ENCODE measurements at regions not wholly inside any gene's neighbourhood (a gene's known extent, or its start where the extent isn't known, plus 50 kb on each side); places are given as distances from the start of the nearest gene placed in this dataset.

- Histone ChIP-seq H3K9me3 (ENCODE audit: low read depth, low read length) (no peaks in the 10 kb centered on the region), H3K4me3 (ENCODE audit: insufficient read depth, low read length) (no peak overlapping the region), H3K36me3 (ENCODE audit: insufficient read depth, low read length) (no peaks in the 10 kb centered on the region), H3K79me2 (ENCODE audit: insufficient read depth, low read length) (no peaks in the 10 kb centered on the region), H3K4me1 (ENCODE audit: insufficient read depth, low read length) (no peaks in the 10 kb centered on the region), H3K4me2 (ENCODE audit: insufficient read depth, low read length) (no peak overlapping the region), H4K20me1 (ENCODE audit: insufficient read depth, low read length) (no peaks in the 10 kb centered on the region), H2AFZ (ENCODE audit: low read length) (no peak overlapping the region), H3K27me3 (ENCODE audit: insufficient read depth, low read length) (no peaks in the 10 kb centered on the region), H3K27ac (ENCODE audit: low read depth, low read length) (no peak overlapping the region)
- no peak for TF ChIP-seq CTCF (IDR thresholded peaks at IDR 0.05; ENCODE audit: extremely low read depth, low read depth, low read length)
- no peak for DNase-seq (ENCODE audit: insufficient read length, low spot score, missing footprints)
Observed at GRCh38 chr19:30817965-30818567, 445.9 kb downstream of the ZNF536 start.

GRCh38 chr19:30817197-30817596, 445.0 kb downstream of the ZNF536 start:
- TF ChIP-seq CTCF (IDR thresholded peaks at IDR 0.05; ENCODE audit: extremely low read depth, low read depth, low read length) = no peak

GRCh38 chr19:30815889-30816580, 443.9 kb downstream of the ZNF536 start:
- TF ChIP-seq CTCF (IDR thresholded peaks at IDR 0.05; ENCODE audit: extremely low read depth, low read depth, low read length) = no peak
- Histone ChIP-seq H3K4me1 (ENCODE audit: insufficient read depth, low read length) (no peaks in the 10 kb centered on the region), H3K27ac (ENCODE audit: low read depth, low read length) (no peak overlapping the region), H3K9me3 (ENCODE audit: low read depth, low read length) (no peaks in the 10 kb centered on the region), H3K36me3 (ENCODE audit: insufficient read depth, low read length) (no peaks in the 10 kb centered on the region), H3K27me3 (ENCODE audit: insufficient read depth, low read length) (no peaks in the 10 kb centered on the region), H3K4me2 (ENCODE audit: insufficient read depth, low read length) (no peak overlapping the region), H4K20me1 (ENCODE audit: insufficient read depth, low read length) (no peaks in the 10 kb centered on the region), H2AFZ (ENCODE audit: low read length) (no peak overlapping the region), H3K79me2 (ENCODE audit: insufficient read depth, low read length) (no peaks in the 10 kb centered on the region), H3K4me3 (ENCODE audit: insufficient read depth, low read length) (no peak overlapping the region)
- DNase-seq (ENCODE audit: insufficient read length, low spot score, missing footprints) = no peak

More at GRCh38 chr19:30817197-30817596, 445.0 kb downstream of the ZNF536 start:
- Histone ChIP-seq H3K36me3 (ENCODE audit: insufficient read depth, low read length) (no peaks in the 10 kb centered on the region), H3K9me3 (ENCODE audit: low read depth, low read length) (no peaks in the 10 kb centered on the region), H3K4me3 (ENCODE audit: insufficient read depth, low read length) (no peak overlapping the region), H3K79me2 (ENCODE audit: insufficient read depth, low read length) (no peaks in the 10 kb centered on the region), H3K4me1 (ENCODE audit: insufficient read depth, low read length) (no peaks in the 10 kb centered on the region), H3K4me2 (ENCODE audit: insufficient read depth, low read length) (no peak overlapping the region), H4K20me1 (ENCODE audit: insufficient read depth, low read length) (no peaks in the 10 kb centered on the region), H2AFZ (ENCODE audit: low read length) (no peak overlapping the region), H3K27ac (ENCODE audit: low read depth, low read length) (no peak overlapping the region), H3K27me3 (ENCODE audit: insufficient read depth, low read length) (no peaks in the 10 kb centered on the region)
- no peak for DNase-seq (ENCODE audit: insufficient read length, low spot score, missing footprints)

GRCh38 chr19:30812099-30812678, 440.0 kb downstream of the ZNF536 start:
- no peak for TF ChIP-seq CTCF (IDR thresholded peaks at IDR 0.05; ENCODE audit: extremely low read depth, low read depth, low read length)
- no peak for DNase-seq (ENCODE audit: insufficient read length, low spot score, missing footprints)
- H3K4me1 ChIP-seq (ENCODE audit: insufficient read depth, low read length) = no peaks in the 10 kb centered on the region
- H3K4me2 ChIP-seq (ENCODE audit: insufficient read depth, low read length) = no peak overlapping the region
- no peaks in the 10 kb centered on the region for H3K27me3 ChIP-seq (ENCODE audit: insufficient read depth, low read length)
- no peaks in the 10 kb centered on the region for H3K79me2 ChIP-seq (ENCODE audit: insufficient read depth, low read length)
- no peaks in the 10 kb centered on the region for H3K36me3 ChIP-seq (ENCODE audit: insufficient read depth, low read length)
- no peaks in the 10 kb centered on the region for H4K20me1 ChIP-seq (ENCODE audit: insufficient read depth, low read length)
- H3K27ac ChIP-seq (ENCODE audit: low read depth, low read length) = no peak overlapping the region
- no peaks in the 10 kb centered on the region for H3K9me3 ChIP-seq (ENCODE audit: low read depth, low read length)
- no peak overlapping the region for H2AFZ ChIP-seq (ENCODE audit: low read length)
- H3K4me3 ChIP-seq (ENCODE audit: insufficient read depth, low read length) = no peak overlapping the region
